Loucy (cell line): ENCODE measurements at regions not wholly inside any gene's neighbourhood (a gene's known extent, or its start where the extent isn't known, plus 50 kb on each side); places are given as distances from the start of the nearest gene placed in this dataset.

Experiments used
- H2AFZ ChIP-seq: fragments of 200-600 bp; sonication (generic); 2 replicates; pipeline ENCODE4 v1.6.0; 2016; ENCODE audit warnings: antibody characterized with exemption, mild to moderate bottlenecking, low read length, moderate library complexity
- H3F3A ChIP-seq: fragments of 200-600 bp; 2 replicates; pipeline ENCODE4 v1.6.0; 2016; ENCODE audit warnings: antibody characterized with exemption, low read depth, mild to moderate bottlenecking
- H3K27me3 ChIP-seq: fragments of 200-600 bp; sonication (generic); 2 replicates; pipeline ENCODE4 v1.6.1; 2014; ENCODE audit warnings: low read length, mild to moderate bottlenecking; ENCODE audit not compliant: insufficient read depth, poor library complexity, severe bottlenecking
- H3K36me3 ChIP-seq: fragments of 200-600 bp; sonication (generic); 2 replicates; pipeline ENCODE4 v1.6.1; 2016; ENCODE audit warnings: low read length; ENCODE audit not compliant: insufficient read depth
- H3K4me1 ChIP-seq: fragments of 200-600 bp; sonication (generic); 2 replicates; pipeline ENCODE4 v1.5.1; 2014; ENCODE audit warnings: low read length, mild to moderate bottlenecking; ENCODE audit not compliant: insufficient read depth, poor library complexity, severe bottlenecking
- H3K4me2 ChIP-seq: fragments of 200-600 bp; sonication (generic); 2 replicates; pipeline ENCODE4 v1.6.0; 2014; ENCODE audit warnings: antibody characterized with exemption, low read length, low read depth, mild to moderate bottlenecking; ENCODE audit not compliant: poor library complexity, severe bottlenecking
- H3K4me3 ChIP-seq: fragments of 200-600 bp; sonication (generic); 2 replicates; pipeline ENCODE4 v1.5.1; 2014; ENCODE audit warnings: low read length, mild to moderate bottlenecking, mixed read lengths; ENCODE audit not compliant: poor library complexity, severe bottlenecking
- H3K79me2 ChIP-seq: fragments of 200-600 bp; sonication (generic); 2 replicates; pipeline ENCODE4 v1.6.1; 2014; ENCODE audit warnings: low read length; ENCODE audit not compliant: insufficient read depth
- H3K9ac ChIP-seq: fragments of 200-600 bp; sonication (generic); 2 replicates; pipeline ENCODE4 v1.6.0; 2014; ENCODE audit warnings: mild to moderate bottlenecking, low read depth, low read length, moderate library complexity; ENCODE audit not compliant: poor library complexity, severe bottlenecking
- H3K9me2 ChIP-seq: fragments of 200-600 bp; sonication (generic); replicated peaks from 2 replicates; pipeline ENCODE4 v1.6.1; 2016; ENCODE audit warnings: low read depth, low read length, mixed read lengths
- H3K9me3 ChIP-seq: fragments of 200-600 bp; sonication (generic); 2 replicates; pipeline ENCODE4 v1.6.1; 2014; ENCODE audit warnings: mild to moderate bottlenecking, antibody characterized with exemption, low read length, low read depth; ENCODE audit not compliant: insufficient read depth
- H4K20me1 ChIP-seq: fragments of 200-600 bp; sonication (generic); 2 replicates; pipeline ENCODE4 v1.6.0; 2014; ENCODE audit warnings: antibody characterized with exemption, low read length, mild to moderate bottlenecking; ENCODE audit not compliant: insufficient read depth, poor library complexity, severe bottlenecking
- CTCF ChIP-seq: fragments of 200-600 bp; sonication (generic); conservative IDR thresholded peaks from 2 replicates; pipeline ENCODE4 v1.5.1; 2014; ENCODE audit warnings: mild to moderate bottlenecking, antibody characterized with exemption, low read length
- EZH2phosphoT487 ChIP-seq: fragments of 200-600 bp; IDR thresholded peaks from 2 replicates; pipeline ENCODE4 v1.6.1; 2018; ENCODE audit warnings: antibody characterized with exemption, mild to moderate bottlenecking, moderate library complexity, borderline replicate concordance

DNA sequence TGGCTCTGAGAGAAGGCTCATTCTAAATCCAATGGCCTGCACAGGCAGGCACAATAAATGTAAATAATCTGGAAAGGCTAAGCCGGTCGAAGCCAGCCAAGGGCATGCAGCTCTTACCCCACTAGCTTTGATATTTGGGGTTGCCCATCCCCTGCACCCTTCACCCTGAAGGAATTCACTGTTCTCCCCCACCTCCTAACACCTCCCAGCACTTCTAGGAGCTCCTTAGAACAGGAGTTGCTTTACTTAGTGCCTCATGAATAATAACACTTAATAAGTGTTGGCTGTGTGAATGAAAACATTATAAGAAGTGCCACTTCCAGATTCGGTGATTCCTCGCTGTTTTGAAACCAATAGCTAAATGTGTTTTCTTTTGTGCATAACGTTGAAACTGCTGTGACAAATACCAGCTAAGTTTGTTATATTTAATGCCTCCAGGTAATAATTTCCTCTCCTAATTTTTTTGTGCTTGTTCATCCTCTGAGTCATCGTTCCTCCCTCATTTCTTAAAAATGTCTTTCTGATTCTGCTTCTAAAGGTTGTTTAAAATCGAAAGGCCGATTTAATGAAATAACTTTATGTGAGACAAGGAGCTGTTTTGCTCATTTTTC lies 458.8 kb downstream of the METTL4 start:
- Histone ChIP-seq H4K20me1 (no peaks in the 10 kb centered on the region), H3K9me3 (no peaks in the 10 kb centered on the region), H3K36me3 (no peaks in the 10 kb centered on the region), H3K4me2 (no peak overlapping the region), H3K9ac (no peak overlapping the region), H3K79me2 (no peaks in the 10 kb centered on the region), H3K4me3 (no peak overlapping the region), H3K9me2 (no peaks in the 10 kb centered on the region), H2AFZ (peak overlapping the region; percentile 18; the same call in 1 of the 2 replicates), H3K4me1 (peaks cover 35% of the 10 kb centered on the region), H3F3A (no peaks in the 10 kb centered on the region), H3K27me3 (no peaks in the 10 kb centered on the region)
- TF ChIP-seq CTCF = no peak
- TF ChIP-seq EZH2phosphoT487 = no peak

- no peak overlapping the region for H3K9ac ChIP-seq
- H4K20me1 ChIP-seq = no peaks in the 10 kb centered on the region
- H2AFZ ChIP-seq = peak overlapping the region; percentile 73
- peaks cover 35% of the 10 kb centered on the region for H3K4me1 ChIP-seq
- H3K9me2 ChIP-seq = no peaks in the 10 kb centered on the region
- TF ChIP-seq CTCF (no peak), EZH2phosphoT487 (no peak)
- H3K79me2 ChIP-seq = no peaks in the 10 kb centered on the region
- no peak overlapping the region for H3K4me3 ChIP-seq
- no peaks in the 10 kb centered on the region for H3F3A ChIP-seq
- no peak overlapping the region for H3K4me2 ChIP-seq
- H3K27me3 ChIP-seq = no peaks in the 10 kb centered on the region
- H3K9me3 ChIP-seq = no peaks in the 10 kb centered on the region
- H3K36me3 ChIP-seq = no peaks in the 10 kb centered on the region
Observed at GRCh38 chr18:2114289-2114688, 457.0 kb downstream of the METTL4 start.

GRCh38 chr18:2114765-2115164 lies 456.5 kb downstream of the METTL4 start:
- H3K79me2 ChIP-seq = no peaks in the 10 kb centered on the region
- H3F3A ChIP-seq = no peaks in the 10 kb centered on the region
- H3K4me1 ChIP-seq = peaks cover 35% of the 10 kb centered on the region
- no peaks in the 10 kb centered on the region for H4K20me1 ChIP-seq
- H2AFZ ChIP-seq = peak overlapping the region; percentile 73
- no peaks in the 10 kb centered on the region for H3K9me2 ChIP-seq
- no peak overlapping the region for H3K4me2 ChIP-seq
- H3K9me3 ChIP-seq = no peaks in the 10 kb centered on the region
- H3K36me3 ChIP-seq = no peaks in the 10 kb centered on the region
- TF ChIP-seq CTCF (no peak), EZH2phosphoT487 (no peak)
- H3K4me3 ChIP-seq = no peak overlapping the region
- no peak overlapping the region for H3K9ac ChIP-seq
- H3K27me3 ChIP-seq = no peaks in the 10 kb centered on the region
